Upper lobe of left lung (tissue), 6 donors: ENCODE measurements at regions not wholly inside any gene's neighbourhood (a gene's known extent, or its start where the extent isn't known, plus 50 kb on each side); places are given as distances from the start of the nearest gene placed in this dataset.

ENCODE experiments used
- ATAC-seq, 2 donors: fragments of 200-7000 bp; cut with Tn5 transposase; one replicate each; pipeline ENCODE4 v1.9.1; 2022; ENCODE audit warnings: mild to moderate bottlenecking in 2 of 2, moderate library complexity in 2 of 2; ENCODE audit not compliant: low FRiP score in 2 of 2
- DNase-seq, 2 donors: peaks; one replicate each; pipeline ENCODE4 v3.0.0-alpha.2; 2019 to 2020
- H3K27ac ChIP-seq, 4 donors: fragments of 200-600 bp; sonication (generic); one replicate each; pipeline ENCODE4 v1.5.1; 2016 to 2019
- H3K27me3 ChIP-seq, 4 donors: fragments of 200-600 bp; sonication (generic); one replicate each; pipeline ENCODE4 v1.5.1; 2017 to 2019
- H3K36me3 ChIP-seq, 4 donors: fragments of 200-600 bp; sonication (generic); one replicate each; pipeline ENCODE4 v1.5.1; 2016 to 2019
- H3K4me1 ChIP-seq, 4 donors: fragments of 200-600 bp; sonication (generic); one replicate each; pipeline ENCODE4 v1.5.1; 2018 to 2019
- H3K4me3 ChIP-seq, 4 donors: fragments of 200-600 bp; sonication (generic); one replicate each; pipeline ENCODE4 v1.5.1; 2017 to 2019; ENCODE audit warnings: mild to moderate bottlenecking in 2 of 4, moderate library complexity in 1 of 4
- H3K9me3 ChIP-seq, 4 donors: fragments of 200-600 bp; sonication (generic); one replicate each; pipeline ENCODE4 v1.5.1; 2018 to 2019
- EP300 ChIP-seq, 4 donors: sonication (generic); formaldehyde crosslinking; IDR thresholded peaks; one replicate each; pipeline ENCODE4 v1.5.1; 2017; ENCODE audit warnings: antibody characterized with exemption in 4 of 4, control low read depth in 2 of 4
- POLR2A ChIP-seq, 4 donors: fragments of 450-650 bp; IDR thresholded peaks; one replicate each; pipeline ENCODE4 v1.5.1; 2016 to 2017; ENCODE audit warnings: antibody characterized with exemption in 4 of 4, mild to moderate bottlenecking in 2 of 4
- POLR2AphosphoS5 ChIP-seq, 2 donors: sonication (generic); formaldehyde crosslinking; IDR thresholded peaks; one replicate each; pipeline ENCODE4 v1.5.1; 2017; ENCODE audit warnings: antibody characterized with exemption in 2 of 2
- WGBS, 2 donors: methylation state at CpG; one replicate each; pipeline ENCODE4 v1.1.5; 2017 to 2018; 5-methylcytosine and 5-hydroxymethylcytosine counted together
- TF ChIP-seq, protein P1 (sequence below), 6 experiments: fragments of 450-650 bp in 4 of 6; fragments of 200-600 bp in 2 of 6; sonication (generic) in 2 of 6; IDR thresholded peaks; one replicate each; pipeline ENCODE4 v1.5.1; 2016 to 2019; ENCODE audit warnings: antibody characterized with exemption in 6 of 6
- donor health status: DM: no; HTN: no; CAD: no; lungs with moderate emphysema.
- donor health status: DM: no; HTN: yes; CAD: no; lungs with severe emphysema.

DNA sequence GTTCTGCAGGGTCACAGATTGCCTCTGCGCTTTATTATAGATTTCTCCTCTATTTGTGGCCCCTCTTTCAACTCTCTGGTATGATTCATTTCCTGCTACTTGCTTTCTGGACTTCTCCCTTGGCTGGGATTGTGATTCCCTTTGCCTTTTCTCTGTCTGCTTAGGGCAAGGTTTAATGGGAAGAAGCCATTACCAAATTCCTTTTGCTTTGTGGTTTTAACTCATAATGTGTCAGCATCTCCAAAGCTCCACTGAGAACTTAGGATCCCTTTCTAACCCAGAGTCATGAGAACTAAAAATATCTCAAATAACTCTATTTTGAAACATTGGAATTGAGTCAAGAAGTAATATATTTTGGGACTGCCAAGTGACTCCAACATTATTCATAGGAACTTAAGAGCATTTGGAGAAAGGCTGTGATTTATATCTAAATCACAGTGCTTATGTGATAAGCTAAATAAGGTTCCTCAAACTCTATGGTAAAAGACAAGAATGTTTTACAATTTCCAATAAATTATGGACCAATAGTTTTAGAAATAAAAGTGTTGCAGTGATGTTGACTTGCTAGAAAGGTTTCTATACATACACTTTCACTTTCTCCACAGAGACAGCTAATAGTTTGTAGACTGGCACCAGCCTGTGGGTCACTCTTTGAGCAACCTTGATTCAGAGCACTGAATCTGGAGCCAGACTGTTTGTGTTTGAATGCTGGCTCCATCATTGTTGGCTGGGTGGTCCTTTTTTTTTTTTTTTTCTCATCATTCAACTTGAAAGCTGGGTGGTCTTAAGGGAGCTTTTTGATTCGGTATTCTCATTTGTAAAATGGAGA lies 93.9 kb downstream of the DACT1 start:
- H3K4me3 ChIP-seq, result no peak overlapping the region
- 56 to 69% methylated on average over 2 of the region's 2 CpGs for whole genome bisulfite sequencing, 2 donors
- DNase-seq (no peak), ATAC-seq (peak in 1 of 2 donors; percentile 89)
- no peaks in the 10 kb centered on the region for H3K9me3 ChIP-seq
- TF ChIP-seq EP300 (IDR thresholded peaks at IDR 0.05) (no peak), POLR2AphosphoS5 (IDR thresholded peaks at IDR 0.05) (no peak), POLR2A (IDR thresholded peaks at IDR 0.05) (no peak)
- TF ChIP-seq, protein P1, sequence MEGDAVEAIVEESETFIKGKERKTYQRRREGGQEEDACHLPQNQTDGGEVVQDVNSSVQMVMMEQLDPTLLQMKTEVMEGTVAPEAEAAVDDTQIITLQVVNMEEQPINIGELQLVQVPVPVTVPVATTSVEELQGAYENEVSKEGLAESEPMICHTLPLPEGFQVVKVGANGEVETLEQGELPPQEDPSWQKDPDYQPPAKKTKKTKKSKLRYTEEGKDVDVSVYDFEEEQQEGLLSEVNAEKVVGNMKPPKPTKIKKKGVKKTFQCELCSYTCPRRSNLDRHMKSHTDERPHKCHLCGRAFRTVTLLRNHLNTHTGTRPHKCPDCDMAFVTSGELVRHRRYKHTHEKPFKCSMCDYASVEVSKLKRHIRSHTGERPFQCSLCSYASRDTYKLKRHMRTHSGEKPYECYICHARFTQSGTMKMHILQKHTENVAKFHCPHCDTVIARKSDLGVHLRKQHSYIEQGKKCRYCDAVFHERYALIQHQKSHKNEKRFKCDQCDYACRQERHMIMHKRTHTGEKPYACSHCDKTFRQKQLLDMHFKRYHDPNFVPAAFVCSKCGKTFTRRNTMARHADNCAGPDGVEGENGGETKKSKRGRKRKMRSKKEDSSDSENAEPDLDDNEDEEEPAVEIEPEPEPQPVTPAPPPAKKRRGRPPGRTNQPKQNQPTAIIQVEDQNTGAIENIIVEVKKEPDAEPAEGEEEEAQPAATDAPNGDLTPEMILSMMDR (IDR thresholded peaks at IDR 0.05), result no peak
- H3K27me3 ChIP-seq, result no peaks in the 10 kb centered on the region
- no peaks in the 10 kb centered on the region for H3K36me3 ChIP-seq
- H3K27ac ChIP-seq, result no peak overlapping the region
- H3K4me1 ChIP-seq, result no peaks in the 10 kb centered on the region

DNA sequence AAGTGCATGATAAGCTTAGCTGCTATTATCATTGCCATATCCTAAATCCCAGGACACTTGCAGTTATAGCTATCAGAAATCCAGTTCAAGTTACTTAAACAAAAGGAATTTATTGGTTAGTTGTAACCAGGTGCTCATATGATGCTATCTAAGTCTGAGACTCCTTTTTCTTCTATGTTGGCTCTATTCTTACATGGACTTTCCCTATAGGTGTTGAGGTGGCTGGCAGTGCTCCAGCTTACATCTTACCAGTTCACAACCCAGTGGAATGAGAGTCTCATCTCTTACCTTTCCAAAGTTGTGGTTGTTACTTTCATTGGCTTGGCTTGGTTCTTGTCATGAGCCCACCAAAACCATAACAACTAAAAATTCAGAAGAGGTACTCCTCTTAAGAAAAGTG lies 94.6 kb downstream of the DACT1 start:
- TF ChIP-seq, protein P1 (IDR thresholded peaks at IDR 0.05), result no peak
- H3K36me3 ChIP-seq, result no peaks in the 10 kb centered on the region
- H3K27ac ChIP-seq, result no peak overlapping the region
- no peaks in the 10 kb centered on the region for H3K9me3 ChIP-seq
- H3K4me3 ChIP-seq, result no peak overlapping the region
- no peaks in the 10 kb centered on the region for H3K27me3 ChIP-seq
- no peak for DNase-seq
- no peaks in the 10 kb centered on the region for H3K4me1 ChIP-seq
- ATAC-seq, result no peak

DNA sequence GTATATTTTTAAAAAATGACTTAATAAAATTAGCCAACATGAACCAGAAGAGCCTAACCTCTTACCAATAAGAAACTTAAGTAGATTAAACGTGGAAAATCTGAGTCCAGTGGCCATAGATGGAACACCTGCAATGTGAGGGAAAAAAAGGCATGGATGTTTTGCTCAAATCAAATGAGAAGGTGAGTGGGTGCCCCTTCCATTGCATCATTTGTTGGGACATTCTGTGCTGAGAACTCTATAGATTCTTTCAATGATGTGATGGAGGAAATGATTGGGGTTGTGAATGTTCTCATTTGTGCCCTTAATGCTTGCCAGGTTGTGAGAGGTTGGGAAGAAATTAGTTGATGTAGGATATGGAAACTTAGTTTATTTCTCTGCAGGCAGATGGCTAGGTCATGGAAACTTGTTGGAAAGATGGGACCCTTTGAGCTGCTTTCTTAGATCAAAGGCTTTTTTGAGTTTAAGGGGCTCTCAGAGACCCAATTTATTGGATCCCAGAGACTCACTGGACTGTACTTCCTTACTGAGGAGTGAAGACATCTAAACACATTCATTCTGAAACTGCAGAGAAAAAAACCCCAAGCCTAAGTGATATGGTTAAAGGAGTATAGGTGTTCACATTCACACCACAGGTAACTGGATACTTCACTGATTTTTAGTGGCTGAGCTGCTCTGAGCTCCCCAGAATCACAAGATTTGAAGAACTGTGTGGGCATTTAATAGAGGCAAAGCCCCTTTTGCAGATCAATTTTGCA lies 95.9 kb downstream of the DACT1 start:
- no peak overlapping the region for H3K27ac ChIP-seq
- no peak overlapping the region for H3K4me3 ChIP-seq
- WGBS, 2 donors, result 76 to 92% methylated on average over 1 of the region's 1 CpG
- H3K4me1 ChIP-seq, result no peaks in the 10 kb centered on the region
- TF ChIP-seq POLR2AphosphoS5 (IDR thresholded peaks at IDR 0.05) (no peak), EP300 (IDR thresholded peaks at IDR 0.05) (no peak), POLR2A (IDR thresholded peaks at IDR 0.05) (no peak)
- TF ChIP-seq, protein P1 (IDR thresholded peaks at IDR 0.05), result no peak
- DNase-seq, result no peak
- H3K27me3 ChIP-seq, result no peaks in the 10 kb centered on the region
- no peaks in the 10 kb centered on the region for H3K9me3 ChIP-seq
- no peaks in the 10 kb centered on the region for H3K36me3 ChIP-seq
- ATAC-seq, result no peak

DNA sequence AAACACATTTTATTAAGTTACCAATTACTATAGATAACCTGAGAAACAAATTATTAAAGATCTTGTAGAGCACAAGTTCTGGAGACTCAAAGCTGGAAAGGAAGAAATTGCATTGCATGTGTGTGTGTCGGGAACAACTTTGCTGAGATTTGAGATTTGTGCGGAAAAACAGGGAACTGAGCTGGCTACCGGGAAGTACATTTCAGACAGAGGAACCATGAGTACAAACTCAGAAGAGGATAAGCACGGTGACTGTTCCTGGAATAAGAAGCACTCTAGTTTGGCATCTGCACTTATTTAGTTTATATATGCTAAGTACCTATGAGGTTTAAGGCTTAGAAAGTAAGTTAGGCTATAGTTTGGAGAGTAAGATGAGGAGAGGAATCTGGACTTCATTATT lies 97.8 kb downstream of the DACT1 start:
- Histone ChIP-seq H3K27ac (no peak overlapping the region), H3K36me3 (no peaks in the 10 kb centered on the region), H3K4me1 (peaks cover 0 to 8% (median 0%) of the 10 kb centered on the region in 4 donors), H3K9me3 (no peaks in the 10 kb centered on the region), H3K4me3 (no peak overlapping the region), H3K27me3 (no peaks in the 10 kb centered on the region)
- WGBS, 2 donors, result 59 to 63% methylated on average over 4 of the region's 4 CpGs
- DNase-seq, result no peak
- TF ChIP-seq POLR2AphosphoS5 (IDR thresholded peaks at IDR 0.05) (no peak), EP300 (IDR thresholded peaks at IDR 0.05) (no peak), POLR2A (IDR thresholded peaks at IDR 0.05) (no peak)
- TF ChIP-seq, protein P1 (IDR thresholded peaks at IDR 0.05), result no peak
- no peak for ATAC-seq
